ENCODE measurements at regions not wholly inside any gene's neighbourhood (a gene's known extent, or its start where the extent isn't known, plus 50 kb on each side); places are given as distances from the start of the nearest gene placed in this dataset.

DNA sequence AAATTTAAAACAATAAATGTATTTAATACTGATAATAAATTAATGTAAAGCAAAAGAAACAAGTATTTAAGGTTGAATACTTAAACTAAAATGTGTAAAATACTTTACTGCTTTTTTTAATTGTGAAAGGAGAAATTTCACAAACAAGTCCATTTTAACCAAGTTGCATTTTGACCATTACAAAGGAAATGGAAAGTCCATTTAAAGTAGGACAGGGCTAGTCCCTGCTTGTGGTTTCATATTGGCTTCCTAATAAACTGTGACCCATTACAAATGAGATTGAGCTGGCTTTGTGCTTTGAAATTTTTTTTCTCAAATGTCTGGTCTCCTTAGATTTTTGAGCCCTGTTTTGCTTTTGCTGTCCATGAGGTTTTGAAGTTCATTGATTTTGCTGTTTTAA is 527.6 kb downstream of the MAFB start:
- no peak overlapping the region for H2AFZ ChIP-seq (ENCODE audit: low read depth, low read length)
- no peak for TF ChIP-seq JUN (IDR thresholded peaks at IDR 0.05; ENCODE audit: borderline replicate concordance, insufficient read depth, insufficient read length, low read depth)
- no peak for TF ChIP-seq MYC (IDR thresholded peaks at IDR 0.05; ENCODE audit: low read depth, low read length)
- no peak for TF ChIP-seq EZH2 (IDR thresholded peaks at IDR 0.05; ENCODE audit: borderline replicate concordance, low read depth, low read length, severe bottlenecking)
- TF ChIP-seq, protein P1, sequence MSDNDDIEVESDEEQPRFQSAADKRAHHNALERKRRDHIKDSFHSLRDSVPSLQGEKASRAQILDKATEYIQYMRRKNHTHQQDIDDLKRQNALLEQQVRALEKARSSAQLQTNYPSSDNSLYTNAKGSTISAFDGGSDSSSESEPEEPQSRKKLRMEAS (IDR thresholded peaks at IDR 0.05; ENCODE audit: insufficient read depth, insufficient read length), result no peak
- TF ChIP-seq FOS (IDR thresholded peaks at IDR 0.05; ENCODE audit: borderline replicate concordance, insufficient read depth, low read length), result no peak
- TF ChIP-seq, protein P2, sequence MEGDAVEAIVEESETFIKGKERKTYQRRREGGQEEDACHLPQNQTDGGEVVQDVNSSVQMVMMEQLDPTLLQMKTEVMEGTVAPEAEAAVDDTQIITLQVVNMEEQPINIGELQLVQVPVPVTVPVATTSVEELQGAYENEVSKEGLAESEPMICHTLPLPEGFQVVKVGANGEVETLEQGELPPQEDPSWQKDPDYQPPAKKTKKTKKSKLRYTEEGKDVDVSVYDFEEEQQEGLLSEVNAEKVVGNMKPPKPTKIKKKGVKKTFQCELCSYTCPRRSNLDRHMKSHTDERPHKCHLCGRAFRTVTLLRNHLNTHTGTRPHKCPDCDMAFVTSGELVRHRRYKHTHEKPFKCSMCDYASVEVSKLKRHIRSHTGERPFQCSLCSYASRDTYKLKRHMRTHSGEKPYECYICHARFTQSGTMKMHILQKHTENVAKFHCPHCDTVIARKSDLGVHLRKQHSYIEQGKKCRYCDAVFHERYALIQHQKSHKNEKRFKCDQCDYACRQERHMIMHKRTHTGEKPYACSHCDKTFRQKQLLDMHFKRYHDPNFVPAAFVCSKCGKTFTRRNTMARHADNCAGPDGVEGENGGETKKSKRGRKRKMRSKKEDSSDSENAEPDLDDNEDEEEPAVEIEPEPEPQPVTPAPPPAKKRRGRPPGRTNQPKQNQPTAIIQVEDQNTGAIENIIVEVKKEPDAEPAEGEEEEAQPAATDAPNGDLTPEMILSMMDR (IDR thresholded peaks at IDR 0.05; ENCODE audit: extremely low read depth in 1 of 2, insufficient read depth in 1 of 2, low read depth in 1 of 2, low read length in 2 of 2), result no peak
- no peak for TF ChIP-seq GATA2 (IDR thresholded peaks at IDR 0.05; ENCODE audit: insufficient read depth, insufficient read length, low read depth, low read length)
- TF ChIP-seq POLR2A (IDR thresholded peaks at IDR 0.05; ENCODE audit: low read depth, low read length), result no peak
- no peak for TF ChIP-seq POLR2AphosphoS5 (IDR thresholded peaks at IDR 0.05; ENCODE audit: insufficient read depth, low read depth, low read length)
- no peaks in the 10 kb centered on the region for H3K4me1 ChIP-seq (ENCODE audit: control insufficient read depth, extremely low read depth, insufficient read depth, low read length)
- POLR2A ChIA-PET, result interaction anchor here (2.6 kb wide), 1 partner anchor 528 kb away, joined by 8 read pairs; the partner anchor contains the start of gene MAFB
- H3K9ac ChIP-seq (replicated peaks; ENCODE audit: extremely low read depth, insufficient read depth, low read length), result no peak overlapping the region
- no peak for DNase-seq (ENCODE audit: low read depth, low spot score)
- no peaks in the 10 kb centered on the region for H3K9me1 ChIP-seq (replicated peaks; ENCODE audit: control insufficient read depth, extremely low read depth, insufficient read depth, low read length)
- H3K79me2 ChIP-seq (ENCODE audit: control insufficient read depth, insufficient read depth, low read length), result no peaks in the 10 kb centered on the region
- dilution Hi-C loops (cut with MboI; ENCODE audit: extremely low pct_ligation_motif_present, low sequenced_read_pairs), result no loop called here
- BruUV-seq (replicated peaks), result no TSS peak
- H4K20me1 ChIP-seq (replicated peaks; ENCODE audit: control insufficient read depth, extremely low read depth, insufficient read depth, low read length), result no peaks in the 10 kb centered on the region
- H3K9me3 ChIP-seq (replicated peaks; ENCODE audit: control insufficient read depth, insufficient read depth, low read length), result no peaks in the 10 kb centered on the region
- no peak overlapping the region for H3K4me3 ChIP-seq (replicated peaks in 1 of 3; ENCODE audit: insufficient read depth in 1 of 3, low read depth in 1 of 3, low read length in 3 of 3)
- intact Hi-C loops (cut with micrococcal nuclease), result loop anchor here (2.0 to 10.0 kb wide), 4 partner anchors 91 to 1723 kb away; no protein-coding TSS in a partner anchor
- FAIRE-seq, result no peak
- CTCF ChIA-PET, result interaction anchor here (2.8 to 5.7 kb wide), 3 partner anchors 10 to 802 kb away, joined by 9 to 95 read pairs (median 16); partner anchors contain the start of gene MAFB
- H3K4me2 ChIP-seq (ENCODE audit: insufficient read depth, low read length), result no peak overlapping the region
- H3K27me3 ChIP-seq (ENCODE audit: control insufficient read depth in 2 of 2, insufficient read depth in 2 of 2, low read length in 2 of 2), result no peaks in the 10 kb centered on the region
- no peaks in the 10 kb centered on the region for H3K36me3 ChIP-seq (ENCODE audit: control insufficient read depth in 2 of 2, extremely low read depth in 1 of 2, insufficient read depth in 2 of 2, low read length in 2 of 2)
- no peak overlapping the region for H3K27ac ChIP-seq (ENCODE audit: insufficient read depth, low read depth, low read length)
